ENCODE measurements at regions not wholly inside any gene's neighbourhood (a gene's known extent, or its start where the extent isn't known, plus 50 kb on each side); places are given as distances from the start of the nearest gene placed in this dataset.

DNA sequence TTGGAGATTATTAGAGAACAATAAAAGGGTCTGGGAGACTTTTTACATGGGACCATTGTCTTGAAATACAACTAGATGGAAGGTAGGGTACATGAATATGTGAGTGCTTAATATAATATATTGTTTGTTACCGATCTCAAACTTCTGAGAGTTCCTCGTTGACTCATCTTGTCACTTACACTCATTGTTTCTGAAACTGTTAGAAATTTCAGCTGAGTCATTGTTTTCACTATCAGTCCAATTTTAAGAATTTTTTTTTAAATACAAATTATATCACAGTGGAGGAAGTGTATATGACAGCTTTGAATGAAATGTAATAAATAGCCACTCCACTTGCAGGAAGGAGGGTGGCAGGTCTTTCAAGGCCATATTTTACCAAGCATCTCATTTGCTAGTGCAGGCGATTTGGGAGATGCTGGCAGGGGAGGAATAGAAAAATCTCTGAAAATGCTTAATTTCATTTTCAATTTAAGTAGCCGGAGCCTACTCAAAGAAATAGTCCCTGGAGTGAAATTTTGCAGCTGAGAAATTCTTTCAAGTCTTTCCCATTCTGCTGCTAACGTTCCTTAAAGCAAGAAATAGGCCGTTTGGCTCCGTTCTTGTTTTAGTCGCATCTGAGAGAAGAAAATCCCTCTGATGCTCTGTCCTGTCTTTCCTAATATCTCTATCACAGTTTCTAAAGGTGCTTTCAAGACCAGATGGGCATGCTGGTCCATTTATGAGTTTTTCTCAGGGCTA lies 1404.2 kb upstream of the CELF2 start:
- Histone ChIP-seq H3K36me3 (replicated peaks; ENCODE audit: insufficient read depth, low read depth) (no peaks in the 10 kb centered on the region), H3K4me3 (no peak overlapping the region), H3K27ac (no peak overlapping the region), H3K27me3 (no peaks in the 10 kb centered on the region), H3K9me3 (ENCODE audit: low read depth) (no peaks in the 10 kb centered on the region), H3K79me2 (no peaks in the 10 kb centered on the region), H3K9me2 (replicated peaks; ENCODE audit: insufficient read depth) (no peaks in the 10 kb centered on the region), H2AFZ (no peak overlapping the region), H3K4me1 (ENCODE audit: insufficient read depth) (no peaks in the 10 kb centered on the region), H3K4me2 (no peak overlapping the region), H4K20me1 (ENCODE audit: insufficient read depth, poor library complexity, severe bottlenecking) (no peaks in the 10 kb centered on the region)
- 95% methylated on average over 8 of the region's 8 CpGs for WGBS (ENCODE audit: low lambda C conversion rate, missing lambda C conversion rate)
- DNase-seq (ENCODE audit: low spot score), result no peak
- TF ChIP-seq EZH2phosphoT487 (IDR thresholded peaks at IDR 0.05; ENCODE audit: low read depth, severe bottlenecking, unreplicated experiment) (no peak), CTCF (IDR thresholded peaks at IDR 0.05; ENCODE audit: poor library complexity) (no peak), EZH2 (IDR thresholded peaks at IDR 0.05; ENCODE audit: borderline replicate concordance) (no peak)

DNA sequence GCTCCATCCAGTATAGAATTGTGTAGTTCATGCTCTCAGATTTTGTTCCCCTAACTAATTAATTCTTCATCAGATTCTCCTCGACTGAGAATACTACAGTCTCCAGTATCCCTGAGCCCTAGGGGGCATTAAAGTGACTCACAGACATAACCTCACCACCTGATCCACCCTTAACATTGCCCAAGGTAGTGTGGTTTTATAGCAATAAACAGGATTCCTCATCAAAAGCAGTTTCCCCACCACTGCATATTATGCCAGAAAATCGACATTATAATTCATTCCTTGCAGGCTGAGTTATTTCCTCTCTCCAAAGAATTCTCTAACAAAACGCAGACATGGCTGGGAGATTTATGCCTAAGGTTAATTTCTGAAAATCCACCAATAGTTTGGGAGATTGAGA lies 1402.5 kb upstream of the CELF2 start:
- Histone ChIP-seq H3K9me3 (ENCODE audit: low read depth) (no peaks in the 10 kb centered on the region), H3K4me2 (no peak overlapping the region), H3K9me2 (replicated peaks; ENCODE audit: insufficient read depth) (no peaks in the 10 kb centered on the region), H3K79me2 (no peaks in the 10 kb centered on the region), H3K4me1 (ENCODE audit: insufficient read depth) (no peaks in the 10 kb centered on the region), H3K27ac (no peak overlapping the region), H3K4me3 (no peak overlapping the region), H3K36me3 (replicated peaks; ENCODE audit: insufficient read depth, low read depth) (no peaks in the 10 kb centered on the region), H4K20me1 (ENCODE audit: insufficient read depth, poor library complexity, severe bottlenecking) (no peaks in the 10 kb centered on the region), H2AFZ (no peak overlapping the region), H3K27me3 (no peaks in the 10 kb centered on the region)
- no peak for TF ChIP-seq EZH2phosphoT487 (IDR thresholded peaks at IDR 0.05; ENCODE audit: low read depth, severe bottlenecking, unreplicated experiment)
- no peak for TF ChIP-seq EZH2 (IDR thresholded peaks at IDR 0.05; ENCODE audit: borderline replicate concordance)
- no peak for TF ChIP-seq CTCF (IDR thresholded peaks at IDR 0.05; ENCODE audit: poor library complexity)
- WGBS (ENCODE audit: low lambda C conversion rate, missing lambda C conversion rate), result 84% methylated on average over 3 of the region's 3 CpGs
- no peak for DNase-seq (ENCODE audit: low spot score)

DNA sequence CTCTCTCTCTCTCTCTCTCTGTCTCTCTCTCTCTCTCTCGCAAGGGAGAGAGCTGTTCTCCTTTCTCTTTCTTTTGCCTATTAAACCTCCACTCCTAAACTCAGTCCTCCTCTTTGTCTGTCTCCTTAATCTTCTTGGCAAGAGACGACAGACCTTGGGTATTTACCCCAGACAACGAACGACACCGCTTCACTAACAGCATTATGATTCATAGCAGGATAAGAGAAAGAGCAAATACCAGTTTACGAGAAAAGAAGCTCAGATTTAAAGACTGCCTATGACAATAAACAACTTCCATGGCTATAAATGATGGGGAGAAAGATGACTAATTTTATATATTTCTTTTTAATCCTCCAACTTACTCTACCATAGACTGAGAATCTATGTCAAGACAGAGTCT lies 1396.5 kb upstream of the CELF2 start:
- no peak overlapping the region for H3K4me3 ChIP-seq
- no peaks in the 10 kb centered on the region for H3K79me2 ChIP-seq
- H3K27ac ChIP-seq, result peak overlapping the region; percentile 50
- no peaks in the 10 kb centered on the region for H4K20me1 ChIP-seq (ENCODE audit: insufficient read depth, poor library complexity, severe bottlenecking)
- H3K9me3 ChIP-seq (ENCODE audit: low read depth), result no peaks in the 10 kb centered on the region
- H3K9me2 ChIP-seq (replicated peaks; ENCODE audit: insufficient read depth), result no peaks in the 10 kb centered on the region
- peak; percentile 13 for DNase-seq (ENCODE audit: low spot score)
- H3K36me3 ChIP-seq (replicated peaks; ENCODE audit: insufficient read depth, low read depth), result no peaks in the 10 kb centered on the region
- H3K4me2 ChIP-seq, result peak overlapping the region; percentile 40
- no peaks in the 10 kb centered on the region for H3K4me1 ChIP-seq (ENCODE audit: insufficient read depth)
- H2AFZ ChIP-seq, result no peak overlapping the region
- no peak for TF ChIP-seq EZH2phosphoT487 (IDR thresholded peaks at IDR 0.05; ENCODE audit: low read depth, severe bottlenecking, unreplicated experiment)
- TF ChIP-seq CTCF (IDR thresholded peaks at IDR 0.05; ENCODE audit: poor library complexity), result peak; percentile 7
- TF ChIP-seq EZH2 (IDR thresholded peaks at IDR 0.05; ENCODE audit: borderline replicate concordance), result no peak
- no peaks in the 10 kb centered on the region for H3K27me3 ChIP-seq
- WGBS (ENCODE audit: low lambda C conversion rate, missing lambda C conversion rate), result 23% methylated on average over 5 of the region's 6 CpGs
